Small intestine (tissue), 7 donors: ENCODE measurements at regions not wholly inside any gene's neighbourhood (a gene's known extent, or its start where the extent isn't known, plus 50 kb on each side); places are given as distances from the start of the nearest gene placed in this dataset.

Experiments used
- DNase-seq, 2 donors: peaks; one replicate each; pipeline versions ENCODE4 v3.0.0 to v3.0.0-alpha.2; 2013
- FAIRE-seq: peaks from 2 replicates; lab custom pipeline; 2012; peaks lifted over from hg19 to GRCh38; lab: Jason Lieb, UNC
- H3K27ac ChIP-seq, 3 donors: one replicate each; pipeline ENCODE4 v1.5.1; 2013; ENCODE audit warnings: low read length in 2 of 3, mild to moderate bottlenecking in 2 of 3, control low read depth in 1 of 3, inconsistent platforms in 1 of 3, low read depth in 1 of 3, moderate library complexity in 1 of 3
- H3K27me3 ChIP-seq, 3 donors: one replicate each; pipeline ENCODE4 v1.6.1; 2013; ENCODE audit warnings: low read length in 3 of 3, inconsistent platforms in 1 of 3; ENCODE audit not compliant: control insufficient read depth in 3 of 3, insufficient read depth in 3 of 3
- H3K36me3 ChIP-seq, 3 donors: one replicate each; pipeline ENCODE4 v1.6.1; 2013; ENCODE audit warnings: low read length in 3 of 3, inconsistent platforms in 1 of 3, low read depth in 1 of 3, mild to moderate bottlenecking in 1 of 3, moderate library complexity in 1 of 3; ENCODE audit not compliant: control insufficient read depth in 3 of 3, insufficient read depth in 2 of 3
- H3K4me1 ChIP-seq, 3 donors: one replicate each; pipeline ENCODE4 v1.6.1; 2013; ENCODE audit warnings: low read length in 2 of 3, inconsistent platforms in 1 of 3, low read depth in 1 of 3, mild to moderate bottlenecking in 1 of 3, moderate library complexity in 1 of 3; ENCODE audit not compliant: control insufficient read depth in 3 of 3, insufficient read depth in 2 of 3
- H3K4me3 ChIP-seq, 3 donors: one replicate each; pipeline ENCODE4 v1.5.1; 2013; ENCODE audit warnings: low read length in 3 of 3, control low read depth in 1 of 3, inconsistent platforms in 1 of 3, low read depth in 1 of 3, mild to moderate bottlenecking in 1 of 3, moderate library complexity in 1 of 3
- H3K9me3 ChIP-seq, 2 donors: one replicate each; pipeline ENCODE4 v1.6.1; 2013; ENCODE audit warnings: low read depth in 1 of 2, low read length in 1 of 2; ENCODE audit not compliant: control insufficient read depth in 2 of 2, insufficient read depth in 1 of 2
- WGBS, 3 donors: extraction: QIAGEN DNeasy Blood & Tissue Kit; methylation state at CpG; one replicate each; pipeline ENCODE4 v1.1.7; 2013; 5-methylcytosine and 5-hydroxymethylcytosine counted together
- donor health status: healthy with polysubstance abuse.
- donor health status: control.
- donor health status: control.
- donor health status: Bipolar disorder and iron deficiency.
- donor health status: healthy.

DNA sequence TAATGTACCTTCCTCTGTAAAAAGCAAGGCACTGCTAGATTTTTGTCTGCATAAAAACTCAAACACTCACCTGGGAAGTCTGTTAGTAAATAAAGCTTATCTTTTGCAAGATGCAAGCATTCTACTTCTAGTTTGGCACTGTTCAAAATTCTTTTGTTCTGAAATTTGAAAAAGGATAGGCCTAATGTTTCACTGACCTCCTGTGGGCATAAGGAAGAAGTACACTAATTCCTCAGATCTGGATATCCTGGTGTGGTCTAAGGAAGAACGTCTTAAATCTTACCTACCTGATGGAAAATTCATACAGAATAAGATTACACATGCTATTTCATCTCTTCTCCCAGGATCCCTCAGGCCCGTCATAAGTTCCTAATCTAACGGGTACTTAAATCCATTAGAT is 93.5 kb upstream of the CAMK1G start:
- no peak for FAIRE-seq
- Histone ChIP-seq H3K27ac (no peak overlapping the region), H3K4me3 (no peak overlapping the region), H3K9me3 (no peaks in the 10 kb centered on the region), H3K36me3 (no peaks in the 10 kb centered on the region), H3K27me3 (no peaks in the 10 kb centered on the region), H3K4me1 (no peaks in the 10 kb centered on the region)
- peak in 1 of 2 donors; percentile 11 for DNase-seq
- WGBS, 3 donors: 66 to 73% (median 70%) methylated on average over 3 of the region's 3 CpGs

DNA sequence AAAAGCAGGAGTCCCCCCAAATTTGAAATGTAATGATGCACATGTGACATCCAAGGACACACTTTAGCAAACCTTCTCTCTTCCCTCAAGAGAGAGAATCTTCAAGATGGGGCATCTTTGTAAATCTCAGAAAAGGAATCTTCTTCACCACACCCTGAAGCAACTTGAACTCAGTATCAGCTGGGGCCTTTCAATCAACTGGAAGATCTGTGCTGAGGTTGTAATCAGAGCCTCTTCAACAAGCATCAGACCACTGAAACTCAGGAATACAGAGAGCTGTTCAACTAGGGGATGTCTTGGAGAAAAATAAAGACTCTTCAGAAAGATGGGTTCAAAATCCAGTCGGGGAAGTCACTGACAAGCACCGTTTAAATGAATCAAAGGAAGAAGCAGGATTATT is 92.5 kb upstream of the CAMK1G start:
- H3K36me3 ChIP-seq: no peaks in the 10 kb centered on the region
- FAIRE-seq (no peak), DNase-seq (no peak)
- no peaks in the 10 kb centered on the region for H3K4me1 ChIP-seq
- no peaks in the 10 kb centered on the region for H3K9me3 ChIP-seq
- H3K27me3 ChIP-seq: no peaks in the 10 kb centered on the region
- no peak overlapping the region for H3K4me3 ChIP-seq
- no peak overlapping the region for H3K27ac ChIP-seq
- 78 to 87% (median 82%) methylated on average over 2 of the region's 2 CpGs for WGBS, 3 donors

DNA sequence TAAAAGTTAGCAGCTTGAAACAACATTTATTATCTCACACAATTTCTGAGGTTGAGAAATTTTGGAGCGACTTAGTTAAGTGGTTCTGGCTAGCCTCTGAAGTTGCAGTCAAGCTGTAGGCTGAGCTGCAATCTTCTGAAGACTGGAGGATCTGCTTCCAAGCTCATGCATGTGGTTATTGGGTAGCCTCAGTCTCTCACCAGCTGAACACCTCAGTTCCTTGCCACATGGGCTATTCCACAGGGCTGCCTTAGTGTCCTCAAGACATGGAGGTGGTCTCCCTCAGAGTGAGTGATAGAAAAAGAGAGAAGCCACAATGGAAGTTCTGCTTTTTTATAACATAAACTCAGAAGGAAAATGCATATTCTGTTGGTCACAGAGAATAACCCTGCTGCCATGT is 92.0 kb upstream of the CAMK1G start:
- no peak for FAIRE-seq
- no peaks in the 10 kb centered on the region for H3K27me3 ChIP-seq
- H3K4me3 ChIP-seq: no peak overlapping the region
- 69 to 81% (median 70%) methylated on average over 1 of the region's 1 CpG for WGBS, 3 donors
- H3K36me3 ChIP-seq: no peaks in the 10 kb centered on the region
- H3K4me1 ChIP-seq: no peaks in the 10 kb centered on the region
- H3K27ac ChIP-seq: no peak overlapping the region
- DNase-seq: no peak
- no peaks in the 10 kb centered on the region for H3K9me3 ChIP-seq

DNA sequence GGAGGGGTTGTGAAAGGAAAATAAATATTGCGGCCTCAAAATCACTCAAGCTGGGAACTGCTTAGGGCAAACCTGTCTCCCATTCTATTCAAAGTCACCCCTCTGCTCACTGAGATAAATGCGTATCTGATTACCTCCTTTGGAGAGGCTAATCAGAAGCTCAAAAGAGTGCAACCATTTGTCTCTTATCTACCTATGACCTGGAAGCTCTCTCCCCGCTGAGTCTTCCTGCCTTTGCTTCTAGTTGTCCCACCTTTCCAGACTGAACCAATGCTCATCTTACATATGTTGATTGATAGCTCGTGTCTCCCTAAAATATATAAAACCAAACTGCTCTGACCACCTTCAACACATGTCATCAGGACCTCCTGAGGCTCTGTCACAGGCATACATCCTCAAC is 91.6 kb upstream of the CAMK1G start:
- H3K9me3 ChIP-seq: no peaks in the 10 kb centered on the region
- 70 to 90% (median 82%) methylated on average over 4 of the region's 4 CpGs for WGBS, 3 donors
- H3K27me3 ChIP-seq: no peaks in the 10 kb centered on the region
- H3K36me3 ChIP-seq: no peaks in the 10 kb centered on the region
- H3K4me1 ChIP-seq: no peaks in the 10 kb centered on the region
- FAIRE-seq (no peak), DNase-seq (no peak)
- H3K4me3 ChIP-seq: no peak overlapping the region
- no peak overlapping the region for H3K27ac ChIP-seq

DNA sequence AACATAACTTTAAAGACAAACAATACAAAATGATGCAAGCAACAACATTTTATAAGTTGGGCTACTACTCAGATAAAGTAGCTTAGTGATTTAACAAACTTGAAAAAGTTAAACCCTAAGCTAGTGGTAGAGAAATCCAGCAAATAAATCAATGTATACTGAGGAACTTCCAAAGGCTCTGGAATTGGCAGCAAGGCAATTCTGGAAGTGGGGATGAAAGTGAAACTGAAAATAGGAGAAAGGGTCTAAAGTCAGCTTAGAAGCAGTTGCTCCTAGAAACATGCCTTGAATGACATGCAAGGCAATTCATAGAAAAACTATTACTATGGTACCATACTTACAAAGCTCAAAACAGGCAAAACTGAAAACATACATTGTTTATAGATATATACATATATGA is 90.0 kb upstream of the CAMK1G start:
- Histone ChIP-seq H3K4me3 (no peak overlapping the region), H3K4me1 (no peaks in the 10 kb centered on the region), H3K9me3 (no peaks in the 10 kb centered on the region), H3K36me3 (no peaks in the 10 kb centered on the region), H3K27me3 (no peaks in the 10 kb centered on the region), H3K27ac (no peak overlapping the region)
- FAIRE-seq (peak; percentile 44), DNase-seq (peak; percentile 61 to 70)

DNA sequence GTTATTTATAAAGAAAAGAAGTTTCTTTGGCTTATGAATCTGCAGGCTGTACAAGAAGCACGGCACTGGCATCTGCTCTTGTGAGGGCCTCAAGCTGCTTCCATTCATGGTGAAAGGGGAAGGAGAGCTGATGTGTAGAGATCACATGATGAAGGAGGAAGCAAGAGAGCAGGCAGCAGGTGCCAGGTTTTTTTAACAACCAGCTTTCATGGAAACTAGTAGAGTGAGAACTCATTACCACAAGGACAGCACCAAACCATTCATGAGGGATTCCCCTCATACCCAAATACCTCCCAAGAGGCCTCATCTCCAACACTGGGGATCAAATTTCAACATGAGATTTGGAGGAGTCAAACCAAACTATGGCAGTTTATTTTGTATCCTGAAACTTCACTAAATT is 85.8 kb upstream of the CAMK1G start:
- no peaks in the 10 kb centered on the region for H3K27me3 ChIP-seq
- FAIRE-seq: no peak

DNA sequence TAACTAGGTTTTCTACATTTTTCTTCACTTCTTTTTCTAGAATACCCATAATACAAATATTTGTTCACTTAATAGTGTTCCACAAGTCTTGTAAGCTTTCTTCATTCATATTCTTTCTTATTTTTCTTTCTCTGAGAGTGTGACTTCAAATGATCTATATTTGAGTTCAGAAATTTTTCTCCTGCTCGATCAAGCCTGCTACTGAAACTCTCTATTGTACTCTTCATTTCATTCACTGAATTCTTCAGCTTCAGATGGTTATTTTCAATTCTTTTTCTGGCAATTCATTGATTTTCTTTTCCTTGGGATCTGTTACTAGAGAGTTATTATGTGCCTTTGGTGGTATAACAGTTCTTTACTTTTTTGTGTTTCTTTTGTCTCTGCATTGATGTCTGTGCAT is 82.5 kb upstream of the CAMK1G start:
- FAIRE-seq (no peak), DNase-seq (no peak)
- Histone ChIP-seq H3K9me3 (peaks cover 0 to 9% of the 10 kb centered on the region in 2 donors), H3K36me3 (no peaks in the 10 kb centered on the region), H3K4me3 (no peak overlapping the region), H3K4me1 (no peaks in the 10 kb centered on the region), H3K27me3 (no peaks in the 10 kb centered on the region), H3K27ac (no peak overlapping the region)
- WGBS, 3 donors: 67 to 78% (median 76%) methylated on average over 1 of the region's 1 CpG

More for the DNA sequence above, 85.8 kb upstream of the CAMK1G start:
- Histone ChIP-seq H3K4me1 (no peaks in the 10 kb centered on the region), H3K4me3 (no peak overlapping the region), H3K27ac (no peak overlapping the region), H3K36me3 (no peaks in the 10 kb centered on the region), H3K9me3 (peaks cover 0 to 9% of the 10 kb centered on the region in 2 donors)
- WGBS, 3 donors: 74 to 87% (median 78%) methylated on average over 1 of the region's 1 CpG
- no peak for DNase-seq

DNA sequence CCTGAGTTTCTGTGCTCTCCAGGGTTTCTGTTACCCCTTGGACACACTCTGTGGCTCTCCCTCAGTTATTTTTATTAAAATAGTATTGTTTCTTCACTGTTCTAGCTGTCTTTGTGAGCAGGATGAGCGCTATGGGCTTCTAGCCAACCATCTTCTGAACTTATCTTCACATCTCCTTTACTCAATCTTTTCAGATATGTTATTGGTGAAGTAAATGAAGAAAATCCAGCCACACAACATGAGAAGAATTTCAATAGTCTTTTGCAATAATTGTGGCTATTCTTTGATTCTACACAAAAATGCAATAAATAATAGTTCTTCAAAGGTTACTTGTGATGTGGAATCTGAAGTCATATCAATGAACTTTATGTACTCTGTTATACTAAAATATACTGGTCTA is 80.3 kb upstream of the CAMK1G start:
- no peak for FAIRE-seq
- Histone ChIP-seq H3K27ac (no peak overlapping the region), H3K9me3 (peaks cover 0 to 9% of the 10 kb centered on the region in 2 donors), H3K4me3 (no peak overlapping the region), H3K27me3 (no peaks in the 10 kb centered on the region), H3K4me1 (no peaks in the 10 kb centered on the region), H3K36me3 (no peaks in the 10 kb centered on the region)
- DNase-seq: no peak
- WGBS, 3 donors: 81 to 88% (median 84%) methylated on average over 1 of the region's 1 CpG

DNA sequence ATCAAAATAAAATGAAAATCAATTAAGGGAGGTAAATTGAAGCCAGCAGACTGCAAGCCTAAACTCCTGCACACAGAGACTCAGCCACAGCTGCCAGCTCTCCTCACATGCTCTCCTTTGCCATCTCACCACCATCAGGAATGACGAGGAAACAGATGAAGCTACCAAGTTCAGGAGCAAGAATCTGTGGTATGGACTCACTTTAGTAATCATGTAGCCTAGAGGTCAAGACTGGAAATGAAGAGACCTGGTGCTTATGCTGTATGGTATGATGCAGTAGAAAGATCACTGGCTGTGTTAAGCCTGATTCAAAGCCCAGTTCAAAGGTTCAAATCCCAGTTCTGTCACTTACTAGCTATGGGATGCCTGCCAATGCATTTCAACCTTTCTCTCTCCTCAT is 78.9 kb upstream of the CAMK1G start:
- Histone ChIP-seq H3K4me3 (no peak overlapping the region), H3K27me3 (no peaks in the 10 kb centered on the region), H3K9me3 (peaks cover 0 to 9% of the 10 kb centered on the region in 2 donors), H3K4me1 (no peaks in the 10 kb centered on the region), H3K36me3 (no peaks in the 10 kb centered on the region), H3K27ac (no peak overlapping the region)
- no peak for FAIRE-seq
- WGBS, 3 donors: 48 to 75% (median 54%) methylated on average over 1 of the region's 1 CpG
- DNase-seq: no peak
